ENCODE measurements at regions not wholly inside any gene's neighbourhood (a gene's known extent, or its start where the extent isn't known, plus 50 kb on each side); places are given as distances from the start of the nearest gene placed in this dataset.

GRCh38 chr2:136557203-136557602 is 208.1 kb upstream of the THSD7B start:
- no peak overlapping the region for H3K4me3 ChIP-seq (ENCODE audit: low read depth in 1 of 2, low read length in 2 of 2)
- H3K4me1 ChIP-seq (ENCODE audit: insufficient read depth, low read length): no peaks in the 10 kb centered on the region

DNA sequence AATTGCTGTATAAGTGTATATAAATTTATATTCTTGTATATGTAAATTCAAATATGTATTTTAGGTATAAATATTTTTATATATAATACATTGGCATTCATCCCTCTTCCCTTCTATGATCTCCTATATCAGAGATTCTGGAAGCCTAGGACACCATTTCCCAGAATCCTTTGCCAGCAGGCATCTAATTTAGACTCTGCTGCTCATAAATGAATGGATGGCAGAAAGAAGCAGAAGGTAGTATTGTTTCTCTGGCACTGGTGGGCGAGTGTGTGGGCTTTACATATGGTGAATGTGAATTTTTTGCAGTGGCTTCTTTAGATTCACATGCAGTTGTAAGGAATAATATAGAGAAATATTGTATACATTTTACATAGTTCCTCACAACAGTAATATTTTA is 215.2 kb upstream of the THSD7B start:
- Histone ChIP-seq H3K27me3 (ENCODE audit: control insufficient read depth in 1 of 2, insufficient read depth in 2 of 2, low read length in 2 of 2) (no peaks in the 10 kb centered on the region), H3K9ac (ENCODE audit: low read length) (no peak overlapping the region), H3K27ac (ENCODE audit: low read depth, low read length) (no peak overlapping the region), H3K4me1 (ENCODE audit: insufficient read depth, low read length) (no peaks in the 10 kb centered on the region), H3K36me3 (ENCODE audit: insufficient read depth, low read length) (no peaks in the 10 kb centered on the region), H3K4me3 (ENCODE audit: low read depth in 1 of 2, low read length in 2 of 2) (no peak overlapping the region), H3K9me3 (ENCODE audit: low read length) (no peaks in the 10 kb centered on the region)

More at GRCh38 chr2:136557203-136557602, 208.1 kb upstream of the THSD7B start:
- Histone ChIP-seq H3K27me3 (ENCODE audit: control insufficient read depth in 1 of 2, insufficient read depth in 2 of 2, low read length in 2 of 2) (no peaks in the 10 kb centered on the region), H3K27ac (ENCODE audit: low read depth, low read length) (no peak overlapping the region), H3K9ac (ENCODE audit: low read length) (no peak overlapping the region), H3K36me3 (ENCODE audit: insufficient read depth, low read length) (no peaks in the 10 kb centered on the region), H3K9me3 (ENCODE audit: low read length) (no peaks in the 10 kb centered on the region)

DNA sequence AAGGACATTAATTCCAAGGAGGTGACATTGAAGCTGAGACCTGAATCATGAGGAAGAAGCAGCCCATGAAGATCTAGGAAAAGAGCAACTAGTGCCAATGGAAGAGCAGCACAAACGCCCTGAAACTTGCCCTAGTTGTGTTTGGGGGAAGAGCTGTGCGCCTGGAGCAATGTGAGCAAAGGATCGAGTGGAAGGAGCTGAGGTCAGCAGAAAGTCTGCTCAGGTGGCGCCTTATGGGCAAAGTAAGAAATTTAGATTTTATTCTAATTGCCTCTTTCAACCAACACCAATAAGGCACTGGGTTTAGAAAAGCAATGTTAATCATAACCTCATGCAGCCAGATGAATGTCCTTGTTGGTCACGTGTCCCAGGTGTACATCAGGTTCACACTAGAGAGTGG is 226.0 kb upstream of the THSD7B start:
- Histone ChIP-seq H3K27me3 (ENCODE audit: control insufficient read depth in 1 of 2, insufficient read depth in 2 of 2, low read length in 2 of 2) (no peaks in the 10 kb centered on the region), H3K4me1 (ENCODE audit: insufficient read depth, low read length) (no peaks in the 10 kb centered on the region), H3K9ac (ENCODE audit: low read length) (no peak overlapping the region), H3K9me3 (ENCODE audit: low read length) (no peaks in the 10 kb centered on the region), H3K4me3 (ENCODE audit: low read depth in 1 of 2, low read length in 2 of 2) (no peak overlapping the region), H3K27ac (ENCODE audit: low read depth, low read length) (no peak overlapping the region), H3K36me3 (ENCODE audit: insufficient read depth, low read length) (no peaks in the 10 kb centered on the region)

GRCh38 chr2:136538489-136538888 is 226.9 kb upstream of the THSD7B start:
- H3K27me3 ChIP-seq (ENCODE audit: control insufficient read depth in 1 of 2, insufficient read depth in 2 of 2, low read length in 2 of 2): no peaks in the 10 kb centered on the region
- H3K4me3 ChIP-seq (ENCODE audit: low read depth in 1 of 2, low read length in 2 of 2): no peak overlapping the region
- no peak overlapping the region for H3K27ac ChIP-seq (ENCODE audit: low read depth, low read length)
- H3K4me1 ChIP-seq (ENCODE audit: insufficient read depth, low read length): no peaks in the 10 kb centered on the region
- no peak overlapping the region for H3K9ac ChIP-seq (ENCODE audit: low read length)
- no peaks in the 10 kb centered on the region for H3K36me3 ChIP-seq (ENCODE audit: insufficient read depth, low read length)
- H3K9me3 ChIP-seq (ENCODE audit: low read length): no peaks in the 10 kb centered on the region

- H3K9ac ChIP-seq (ENCODE audit: low read length): no peak overlapping the region
- H3K36me3 ChIP-seq (ENCODE audit: insufficient read depth, low read length): no peaks in the 10 kb centered on the region
- no peaks in the 10 kb centered on the region for H3K4me1 ChIP-seq (ENCODE audit: insufficient read depth, low read length)
- no peak overlapping the region for H3K4me3 ChIP-seq (ENCODE audit: low read depth in 1 of 2, low read length in 2 of 2)
- no peaks in the 10 kb centered on the region for H3K9me3 ChIP-seq (ENCODE audit: low read length)
- no peaks in the 10 kb centered on the region for H3K27me3 ChIP-seq (ENCODE audit: control insufficient read depth in 1 of 2, insufficient read depth in 2 of 2, low read length in 2 of 2)
- no peak overlapping the region for H3K27ac ChIP-seq (ENCODE audit: low read depth, low read length)
Measured at GRCh38 chr2:136534811-136535210, 230.5 kb upstream of the THSD7B start.

- H3K36me3 ChIP-seq (ENCODE audit: insufficient read depth, low read length): no peaks in the 10 kb centered on the region
- no peak overlapping the region for H3K4me3 ChIP-seq (ENCODE audit: low read depth in 1 of 2, low read length in 2 of 2)
- H3K27ac ChIP-seq (ENCODE audit: low read depth, low read length): no peak overlapping the region
- H3K9ac ChIP-seq (ENCODE audit: low read length): no peak overlapping the region
- no peaks in the 10 kb centered on the region for H3K4me1 ChIP-seq (ENCODE audit: insufficient read depth, low read length)
- no peaks in the 10 kb centered on the region for H3K9me3 ChIP-seq (ENCODE audit: low read length)
- H3K27me3 ChIP-seq (ENCODE audit: control insufficient read depth in 1 of 2, insufficient read depth in 2 of 2, low read length in 2 of 2): no peaks in the 10 kb centered on the region
Measured at GRCh38 chr2:136532171-136532570, 233.2 kb upstream of the THSD7B start.

DNA sequence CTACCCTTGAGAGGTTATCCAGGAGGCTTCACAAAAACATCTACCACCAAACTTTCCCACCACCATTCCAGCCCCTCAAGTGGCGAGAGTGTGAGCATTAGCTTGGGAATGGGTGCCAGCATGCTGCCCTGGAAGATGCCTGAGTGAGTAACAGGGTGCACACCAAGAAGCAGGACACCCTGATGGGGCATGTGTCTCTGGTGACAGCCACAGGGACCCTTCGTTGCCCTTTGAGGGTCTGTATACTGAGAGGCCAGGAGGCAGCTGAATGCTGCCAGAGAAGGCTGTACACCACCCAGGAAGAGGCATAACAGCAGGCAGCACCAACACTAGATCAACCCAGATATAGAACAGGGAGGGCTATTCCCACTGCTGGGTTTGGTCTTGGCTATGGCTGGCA is 233.6 kb upstream of the THSD7B start:
- no peak overlapping the region for H3K9ac ChIP-seq (ENCODE audit: low read length)
- no peaks in the 10 kb centered on the region for H3K27me3 ChIP-seq (ENCODE audit: control insufficient read depth in 1 of 2, insufficient read depth in 2 of 2, low read length in 2 of 2)
- H3K27ac ChIP-seq (ENCODE audit: low read depth, low read length): no peak overlapping the region
- H3K4me3 ChIP-seq (ENCODE audit: low read depth in 1 of 2, low read length in 2 of 2): no peak overlapping the region
- no peaks in the 10 kb centered on the region for H3K9me3 ChIP-seq (ENCODE audit: low read length)
- no peaks in the 10 kb centered on the region for H3K4me1 ChIP-seq (ENCODE audit: insufficient read depth, low read length)
- no peaks in the 10 kb centered on the region for H3K36me3 ChIP-seq (ENCODE audit: insufficient read depth, low read length)

- Histone ChIP-seq H3K36me3 (ENCODE audit: insufficient read depth, low read length) (no peaks in the 10 kb centered on the region), H3K9me3 (ENCODE audit: low read length) (no peaks in the 10 kb centered on the region), H3K4me3 (ENCODE audit: low read depth in 1 of 2, low read length in 2 of 2) (no peak overlapping the region), H3K27ac (ENCODE audit: low read depth, low read length) (no peak overlapping the region), H3K27me3 (ENCODE audit: control insufficient read depth in 1 of 2, insufficient read depth in 2 of 2, low read length in 2 of 2) (no peaks in the 10 kb centered on the region), H3K9ac (ENCODE audit: low read length) (no peak overlapping the region), H3K4me1 (ENCODE audit: insufficient read depth, low read length) (no peaks in the 10 kb centered on the region)
Measured at GRCh38 chr2:136530146-136530545, 235.2 kb upstream of the THSD7B start.

DNA sequence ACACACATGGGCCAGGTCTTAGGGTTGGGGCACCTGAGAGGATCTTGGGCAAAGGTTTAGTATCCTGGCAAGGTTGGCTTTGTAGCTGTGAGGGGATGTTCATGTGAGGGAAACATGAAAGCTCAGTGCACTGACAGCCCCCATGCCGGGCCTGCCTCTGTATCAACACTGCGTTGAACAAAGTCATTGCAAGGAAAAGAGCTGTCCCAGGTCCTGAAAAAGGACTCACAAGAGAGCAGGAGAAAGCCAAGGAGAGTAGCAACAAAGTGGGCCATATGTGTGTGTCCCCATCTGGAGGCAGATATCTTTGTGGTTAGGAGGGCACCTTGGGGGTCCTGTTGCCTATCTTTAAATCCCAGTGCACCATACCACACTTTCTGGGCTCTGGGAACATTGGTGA is 237.8 kb upstream of the THSD7B start:
- Histone ChIP-seq H3K4me3 (ENCODE audit: low read depth in 1 of 2, low read length in 2 of 2) (no peak overlapping the region), H3K27ac (ENCODE audit: low read depth, low read length) (no peak overlapping the region), H3K9me3 (ENCODE audit: low read length) (no peaks in the 10 kb centered on the region), H3K36me3 (ENCODE audit: insufficient read depth, low read length) (no peaks in the 10 kb centered on the region), H3K27me3 (ENCODE audit: control insufficient read depth in 1 of 2, insufficient read depth in 2 of 2, low read length in 2 of 2) (no peaks in the 10 kb centered on the region), H3K9ac (ENCODE audit: low read length) (no peak overlapping the region), H3K4me1 (ENCODE audit: insufficient read depth, low read length) (no peaks in the 10 kb centered on the region)

DNA sequence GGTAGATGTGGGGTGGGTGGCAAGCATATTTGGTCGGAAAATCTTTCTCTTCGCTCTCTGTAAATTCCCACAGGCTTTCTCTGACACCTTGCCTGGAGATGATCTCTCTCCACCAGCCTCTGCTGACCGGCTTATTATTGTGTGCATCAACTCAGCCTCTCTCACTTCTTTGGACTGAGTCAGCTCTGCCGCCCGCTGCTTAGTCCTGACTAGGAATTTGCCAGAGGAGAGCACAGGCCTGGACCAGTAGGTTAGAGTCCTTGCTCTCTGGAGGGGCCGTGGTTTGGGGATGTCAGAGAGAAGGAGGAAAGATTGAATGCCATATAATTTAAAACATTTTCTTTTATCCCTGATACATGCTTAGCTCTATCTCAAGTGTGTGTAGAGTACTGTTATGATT is 242.6 kb upstream of the THSD7B start:
- no peak overlapping the region for H3K27ac ChIP-seq (ENCODE audit: low read depth, low read length)
- H3K9ac ChIP-seq (ENCODE audit: low read length): no peak overlapping the region
- no peaks in the 10 kb centered on the region for H3K4me1 ChIP-seq (ENCODE audit: insufficient read depth, low read length)
- H3K9me3 ChIP-seq (ENCODE audit: low read length): no peaks in the 10 kb centered on the region
- no peaks in the 10 kb centered on the region for H3K36me3 ChIP-seq (ENCODE audit: insufficient read depth, low read length)
- H3K27me3 ChIP-seq (ENCODE audit: control insufficient read depth in 1 of 2, insufficient read depth in 2 of 2, low read length in 2 of 2): no peaks in the 10 kb centered on the region
- no peak overlapping the region for H3K4me3 ChIP-seq (ENCODE audit: low read depth in 1 of 2, low read length in 2 of 2)

GRCh38 chr2:136517716-136518115 is 247.6 kb upstream of the THSD7B start:
- Histone ChIP-seq H3K27me3 (ENCODE audit: control insufficient read depth in 1 of 2, insufficient read depth in 2 of 2, low read length in 2 of 2) (no peaks in the 10 kb centered on the region), H3K4me1 (ENCODE audit: insufficient read depth, low read length) (no peaks in the 10 kb centered on the region), H3K9ac (ENCODE audit: low read length) (no peak overlapping the region), H3K27ac (ENCODE audit: low read depth, low read length) (no peak overlapping the region), H3K9me3 (ENCODE audit: low read length) (no peaks in the 10 kb centered on the region), H3K4me3 (ENCODE audit: low read depth in 1 of 2, low read length in 2 of 2) (no peak overlapping the region), H3K36me3 (ENCODE audit: insufficient read depth, low read length) (no peaks in the 10 kb centered on the region)

DNA sequence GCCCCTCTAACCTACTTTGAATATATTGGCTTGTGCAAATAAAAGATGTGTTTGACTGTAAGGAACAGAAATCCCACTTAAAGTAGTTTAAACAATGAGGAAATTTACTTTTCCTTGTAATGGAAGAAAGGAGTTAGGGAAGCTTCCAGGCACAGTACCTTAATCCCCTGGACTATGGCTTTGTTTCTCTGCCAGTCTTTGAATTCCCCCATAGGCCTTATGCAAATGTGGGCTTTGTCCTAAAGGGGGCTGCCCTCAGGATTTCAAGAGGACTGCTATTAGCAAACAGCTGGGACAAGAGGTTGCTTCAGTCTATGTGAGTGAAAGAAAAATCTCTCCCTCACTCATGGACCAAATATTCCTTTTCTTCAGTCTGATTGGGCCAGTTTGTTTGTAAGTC is 255.1 kb upstream of the THSD7B start:
- no peaks in the 10 kb centered on the region for H3K36me3 ChIP-seq (ENCODE audit: insufficient read depth, low read length)
- H3K27ac ChIP-seq (ENCODE audit: low read depth, low read length): no peak overlapping the region
- H3K4me1 ChIP-seq (ENCODE audit: insufficient read depth, low read length): no peaks in the 10 kb centered on the region
- no peak overlapping the region for H3K4me3 ChIP-seq (ENCODE audit: low read depth in 1 of 2, low read length in 2 of 2)
- no peak overlapping the region for H3K9ac ChIP-seq (ENCODE audit: low read length)
- H3K27me3 ChIP-seq (ENCODE audit: control insufficient read depth in 1 of 2, insufficient read depth in 2 of 2, low read length in 2 of 2): no peaks in the 10 kb centered on the region
- H3K9me3 ChIP-seq (ENCODE audit: low read length): no peaks in the 10 kb centered on the region

Data from muscle layer of colon (tissue), 2 donors.